CD14-positive monocyte (primary cell): ENCODE measurements at regions not wholly inside any gene's neighbourhood (a gene's known extent, or its start where the extent isn't known, plus 50 kb on each side); places are given as distances from the start of the nearest gene placed in this dataset.

Experiments used
- DNase-seq, 3 donors: peaks; one replicate each; pipeline ENCODE4 v3.0.0-alpha.2; 2011 to 2022
- H2AFZ ChIP-seq: 2 replicates; pipeline ENCODE4 v1.6.0; 2012; ENCODE audit warnings: mild to moderate bottlenecking, low read depth, low read length, inconsistent platforms; ENCODE audit not compliant: insufficient read depth, poor library complexity, severe bottlenecking
- H3K27ac ChIP-seq, 2 donors: 1 replicate in 1 of 2; 2 replicates in 1 of 2; pipeline ENCODE4 v1.5.1; 2012 to 2013; ENCODE audit warnings: low read length in 2 of 2, control low read depth in 1 of 2, inconsistent platforms in 1 of 2, low read depth in 1 of 2, mild to moderate bottlenecking in 1 of 2
- H3K27me3 ChIP-seq, 2 donors: one replicate each; pipeline versions ENCODE4 v1.6.0 to v1.6.1; 2011 to 2013; ENCODE audit warnings: low read length in 2 of 2; ENCODE audit not compliant: control insufficient read depth in 2 of 2, insufficient read depth in 2 of 2
- H3K36me3 ChIP-seq, 2 donors: replicated peaks in 1 of 2; 1 replicate in 1 of 2; 2 replicates in 1 of 2; pipeline versions ENCODE4 v1.5.1 to v1.6.1; 2012 to 2013; ENCODE audit warnings: low read length in 2 of 2, control low read depth in 1 of 2, inconsistent platforms in 1 of 2, mild to moderate bottlenecking in 1 of 2; ENCODE audit not compliant: insufficient read depth in 2 of 2, control insufficient read depth in 1 of 2
- H3K4me1 ChIP-seq, 2 donors: 1 replicate in 1 of 2; 2 replicates in 1 of 2; pipeline versions ENCODE4 v1.5.1 to v1.6.1; 2012 to 2013; ENCODE audit warnings: low read length in 2 of 2, control low read depth in 1 of 2, inconsistent platforms in 1 of 2, mild to moderate bottlenecking in 1 of 2, moderate library complexity in 1 of 2; ENCODE audit not compliant: insufficient read depth in 2 of 2, control insufficient read depth in 1 of 2
- H3K4me2 ChIP-seq: replicated peaks from 2 replicates; pipeline ENCODE3; 2012; ENCODE audit warnings: low read length, moderate library complexity, mild to moderate bottlenecking; ENCODE audit not compliant: poor library complexity, severe bottlenecking; ENCODE audit errors: extremely low read depth
- H3K4me3 ChIP-seq, 3 experiments: fragments of 200-600 bp in 1 of 3; sonication (generic) in 1 of 3; replicated peaks in 1 of 3; 1 replicate in 2 of 3; 2 replicates in 1 of 3; pipeline ENCODE4 v1.5.1; 2011 to 2013; ENCODE audit warnings: low read length in 3 of 3, mild to moderate bottlenecking in 3 of 3, control low read depth in 2 of 3, low read depth in 2 of 3, inconsistent platforms in 1 of 3, moderate library complexity in 1 of 3
- H3K79me2 ChIP-seq: 2 replicates; pipeline ENCODE4 v1.6.0; 2012; ENCODE audit warnings: mild to moderate bottlenecking, control low read depth, inconsistent platforms, low read length, moderate library complexity; ENCODE audit not compliant: insufficient read depth
- H3K9ac ChIP-seq: 2 replicates; pipeline ENCODE4 v1.6.0; 2017; ENCODE audit warnings: low read length, mild to moderate bottlenecking; ENCODE audit not compliant: insufficient read depth, poor library complexity, severe bottlenecking
- H3K9me3 ChIP-seq, 2 donors: replicated peaks in 1 of 2; 1 replicate in 1 of 2; 2 replicates in 1 of 2; pipeline versions ENCODE4 v1.5.1 to v1.6.1; 2012 to 2013; ENCODE audit warnings: low read length in 2 of 2, control low read depth in 1 of 2; ENCODE audit not compliant: control insufficient read depth in 1 of 2, insufficient read depth in 1 of 2
- H4K20me1 ChIP-seq: 2 replicates; pipeline ENCODE4 v1.6.0; 2012; ENCODE audit warnings: mild to moderate bottlenecking, low read length, control low read depth, moderate library complexity; ENCODE audit not compliant: insufficient read depth
- H3K27ac Mint-ChIP-seq, 7 donors: one replicate each; pipeline ENCODE4 v1.8.0; 2020; ENCODE audit warnings: mild to moderate bottlenecking in 7 of 7, mixed read lengths in 7 of 7, moderate library complexity in 6 of 7, inconsistent platforms in 2 of 7
- H3K27me3 Mint-ChIP-seq, 3 donors: one replicate each; pipeline ENCODE4 v1.8.0; 2021 to 2022; ENCODE audit warnings: low read depth in 3 of 3, mild to moderate bottlenecking in 3 of 3, mixed read lengths in 3 of 3, moderate library complexity in 3 of 3, inconsistent platforms in 1 of 3
- H3K36me3 Mint-ChIP-seq, 2 donors: one replicate each; pipeline ENCODE4 v1.8.0; 2020; ENCODE audit warnings: mixed read lengths in 2 of 2, inconsistent platforms in 1 of 2, mild to moderate bottlenecking in 1 of 2
- H3K4me1 Mint-ChIP-seq: one replicate; pipeline ENCODE4 v1.8.0; 2020; ENCODE audit warnings: mild to moderate bottlenecking, mixed read lengths
- H3K4me3 Mint-ChIP-seq, 2 donors: one replicate each; pipeline ENCODE4 v1.8.0; 2020; ENCODE audit warnings: mild to moderate bottlenecking in 2 of 2, mixed read lengths in 2 of 2, moderate library complexity in 1 of 2
- H3K9me3 Mint-ChIP-seq, 7 donors: one replicate each; pipeline ENCODE4 v1.8.0; 2020 to 2022; ENCODE audit warnings: mixed read lengths in 7 of 7, mild to moderate bottlenecking in 6 of 7, moderate library complexity in 6 of 7, inconsistent platforms in 2 of 7
- CTCF ChIP-seq: fragments of 200-600 bp; IDR thresholded peaks from one replicate; pipeline ENCODE4 v1.8.0; 2022; ENCODE audit warnings: antibody characterized with exemption, mild to moderate bottlenecking
- WGBS: methylation state at CpG from one replicate; pipeline ENCODE4 v1.1.5; 2013; ENCODE audit warnings: missing lambda C conversion rate; ENCODE audit not compliant: insufficient coverage; 5-methylcytosine and 5-hydroxymethylcytosine counted together
- intact Hi-C, 2 donors: fragments of 100-400 bp; cut with micrococcal nuclease; formaldehyde crosslinking; loops; one replicate each; pipeline versions ENCODE4 v1.15.0 to v1.15.1; 2023

- Mint-ChIP-seq H3K27me3 (no peaks in the 10 kb centered on the region), H3K36me3 (no peaks in the 10 kb centered on the region), H3K4me1 (peaks cover 11% of the 10 kb centered on the region), H3K4me3 (no peak overlapping the region), H3K27ac (no peak overlapping the region), H3K9me3 (peaks cover 0 to 11% (median 9%) of the 10 kb centered on the region in 7 donors)
- H3K4me3 ChIP-seq = no peak overlapping the region
- intact Hi-C loops = no loop called here
- no peak overlapping the region for H3K27ac ChIP-seq
- H3K79me2 ChIP-seq = no peaks in the 10 kb centered on the region
- H4K20me1 ChIP-seq = no peaks in the 10 kb centered on the region
- no peaks in the 10 kb centered on the region for H3K4me1 ChIP-seq
- H3K27me3 ChIP-seq = no peaks in the 10 kb centered on the region
- no peaks in the 10 kb centered on the region for H3K36me3 ChIP-seq
- 100% methylated on average over 1 of the region's 5 CpGs for WGBS
- H3K4me2 ChIP-seq = no peak overlapping the region
- no peak overlapping the region for H2AFZ ChIP-seq
- H3K9me3 ChIP-seq = peaks cover 0 to 6% of the 10 kb centered on the region in 2 donors
- no peak for DNase-seq
- no peak for TF ChIP-seq CTCF
- no peak overlapping the region for H3K9ac ChIP-seq
Observed at GRCh38 chr6:77371748-77372147, 91.5 kb downstream of the HTR1B start.

- no peak overlapping the region for H3K9ac ChIP-seq
- H3K9me3 Mint-ChIP-seq = peaks cover 0 to 11% (median 7%) of the 10 kb centered on the region in 7 donors
- no peaks in the 10 kb centered on the region for H3K27me3 ChIP-seq
- H3K4me1 Mint-ChIP-seq = peaks cover 11% of the 10 kb centered on the region
- peak overlapping the region; percentile 35 for H3K4me2 ChIP-seq
- H3K4me3 Mint-ChIP-seq = peak overlapping the region; percentile 83 to 93
- intact Hi-C loops = no loop called here
- no peak for DNase-seq
- H3K9me3 ChIP-seq = peaks cover 0 to 6% of the 10 kb centered on the region in 2 donors
- peak overlapping the region in 2 of 3 experiments; percentile 8 to 63 for H3K4me3 ChIP-seq
- no peaks in the 10 kb centered on the region for H3K36me3 ChIP-seq
- H3K27me3 Mint-ChIP-seq = peaks cover 0 to 2% (median 0%) of the 10 kb centered on the region in 3 donors
- no peak overlapping the region for H3K27ac ChIP-seq
- no peaks in the 10 kb centered on the region for H4K20me1 ChIP-seq
- no peaks in the 10 kb centered on the region for H3K79me2 ChIP-seq
- no peak for TF ChIP-seq CTCF
- H3K36me3 Mint-ChIP-seq = no peaks in the 10 kb centered on the region
- peak overlapping the region; percentile 51 for H2AFZ ChIP-seq
- no peaks in the 10 kb centered on the region for H3K4me1 ChIP-seq
- H3K27ac Mint-ChIP-seq = peak overlapping the region in 1 of 7 donors; percentile 68
- 52% methylated on average over 18 of the region's 20 CpGs for WGBS
Observed at GRCh38 chr6:77368660-77369313, 94.5 kb downstream of the HTR1B start.
